Neural progenitor cell (in vitro differentiated cells): ENCODE measurements at regions not wholly inside any gene's neighbourhood (a gene's known extent, or its start where the extent isn't known, plus 50 kb on each side); places are given as distances from the start of the nearest gene placed in this dataset.

Experiments
- DNase-seq: peaks from one replicate; pipeline ENCODE4 v3.0.0-alpha.2; 2016; ENCODE audit warnings: low spot score
- H2AFZ ChIP-seq: fragments of 200-600 bp; sonication (generic); replicated peaks from 2 replicates; pipeline ENCODE4 v1.6.1; 2016; ENCODE audit warnings: antibody characterized with exemption
- H3F3A ChIP-seq: fragments of 200-600 bp; sonication (generic); 2 replicates; pipeline ENCODE4 v1.6.1; 2016; ENCODE audit warnings: antibody characterized with exemption, low read depth
- H3K27ac ChIP-seq: fragments of 200-600 bp; sonication (generic); 2 replicates; pipeline ENCODE4 v1.5.1; 2016; ENCODE audit warnings: mild to moderate bottlenecking
- H3K27me3 ChIP-seq: fragments of 200-600 bp; sonication (generic); 2 replicates; pipeline ENCODE4 v1.6.1; 2016; ENCODE audit warnings: mild to moderate bottlenecking, moderate library complexity
- H3K36me3 ChIP-seq: fragments of 200-600 bp; sonication (generic); 2 replicates; pipeline ENCODE4 v1.5.1; 2016
- H3K4me1 ChIP-seq: fragments of 200-600 bp; sonication (generic); 2 replicates; pipeline ENCODE4 v1.6.1; 2016; ENCODE audit warnings: mixed run types
- H3K4me2 ChIP-seq: fragments of 200-600 bp; sonication (generic); 2 replicates; pipeline ENCODE4 v1.6.1; 2016
- H3K4me3 ChIP-seq: fragments of 200-600 bp; sonication (generic); 2 replicates; pipeline ENCODE4 v1.5.1; 2016
- H3K79me2 ChIP-seq: fragments of 200-600 bp; sonication (generic); 2 replicates; pipeline ENCODE4 v1.6.1; 2016; ENCODE audit warnings: low read depth
- H3K9ac ChIP-seq: fragments of 200-600 bp; sonication (generic); 2 replicates; pipeline ENCODE4 v1.6.1; 2016
- H3K9me3 ChIP-seq: fragments of 200-600 bp; sonication (generic); 2 replicates; pipeline ENCODE4 v1.5.1; 2016; ENCODE audit warnings: low read depth
- H4K20me1 ChIP-seq: fragments of 200-600 bp; sonication (generic); 2 replicates; pipeline ENCODE4 v1.6.1; 2016; ENCODE audit warnings: low read depth
- H3K27ac Mint-ChIP-seq: 3 replicates; pipeline ENCODE4 v1.8.0; 2021; ENCODE audit warnings: mixed read lengths
- H3K27me3 Mint-ChIP-seq: 2 replicates; pipeline ENCODE4 v1.8.0; 2022; ENCODE audit warnings: low read depth, mild to moderate bottlenecking, inconsistent platforms, moderate library complexity, mixed read lengths; ENCODE audit not compliant: insufficient read depth
- H3K36me3 Mint-ChIP-seq: 3 replicates; pipeline ENCODE4 v1.8.0; 2021; ENCODE audit warnings: mixed read lengths
- H3K4me1 Mint-ChIP-seq: 3 replicates; pipeline ENCODE4 v1.8.0; 2021; ENCODE audit warnings: mixed read lengths
- H3K4me3 Mint-ChIP-seq: 3 replicates; pipeline ENCODE4 v1.8.0; 2021; ENCODE audit warnings: mild to moderate bottlenecking, moderate library complexity, mixed read lengths
- H3K9me3 Mint-ChIP-seq: 3 replicates; pipeline ENCODE4 v1.8.0; 2020; ENCODE audit warnings: mixed read lengths
- EZH2 ChIP-seq: fragments of 200-600 bp; sonication (generic); IDR thresholded peaks from 2 replicates; pipeline ENCODE4 v1.6.1; 2017; ENCODE audit warnings: antibody characterized with exemption, mild to moderate bottlenecking, moderate library complexity
- EZH2phosphoT487 ChIP-seq: fragments of 200-600 bp; sonication (generic); IDR thresholded peaks from 2 replicates; pipeline ENCODE4 v1.6.1; 2017; ENCODE audit warnings: antibody characterized with exemption
- TF ChIP-seq, protein P1 (sequence below): fragments of 200-600 bp; sonication (generic); IDR thresholded peaks from 2 replicates; pipeline ENCODE4 v1.5.1; 2017; ENCODE audit warnings: antibody characterized with exemption, mild to moderate bottlenecking

DNA sequence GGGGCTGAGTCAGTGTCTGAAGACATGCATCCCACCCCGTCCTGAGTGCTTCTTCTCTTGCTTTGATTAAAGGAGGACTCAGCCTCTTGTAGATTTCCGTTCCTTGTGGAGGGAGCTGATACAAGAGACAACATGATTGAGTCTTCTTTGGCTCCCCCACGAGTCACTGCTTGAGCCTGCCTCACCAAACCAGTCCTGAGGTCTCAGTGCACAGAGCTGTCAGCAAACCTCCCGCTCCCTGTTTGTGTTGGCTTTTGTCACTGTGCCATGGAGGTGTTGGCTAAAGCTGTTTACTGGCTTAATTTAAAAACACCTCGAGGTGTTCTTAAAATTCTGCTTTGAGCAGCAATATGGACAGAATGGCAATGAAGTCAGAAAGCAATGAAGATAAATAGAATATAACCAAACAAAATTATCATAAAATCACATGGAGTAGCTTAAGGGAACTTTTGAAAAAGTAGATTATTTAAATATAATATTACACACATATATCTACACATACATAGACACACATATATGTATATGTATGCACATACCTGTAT, 234.1 kb upstream of the ANKRD55 start:
- H3F3A ChIP-seq = no peaks in the 10 kb centered on the region
- H3K27ac ChIP-seq = no peak overlapping the region
- H3K79me2 ChIP-seq = no peaks in the 10 kb centered on the region
- Mint-ChIP-seq H3K9me3 (no peaks in the 10 kb centered on the region), H3K27me3 (peaks cover 5% of the 10 kb centered on the region), H3K27ac (no peak overlapping the region), H3K4me3 (no peak overlapping the region), H3K4me1 (peaks cover 18% of the 10 kb centered on the region), H3K36me3 (no peaks in the 10 kb centered on the region)
- H3K27me3 ChIP-seq = no peaks in the 10 kb centered on the region
- no peak for DNase-seq
- no peak overlapping the region for H3K4me2 ChIP-seq
- no peak overlapping the region for H3K9ac ChIP-seq
- no peak overlapping the region for H3K4me3 ChIP-seq
- no peaks in the 10 kb centered on the region for H3K4me1 ChIP-seq
- H3K36me3 ChIP-seq = no peaks in the 10 kb centered on the region
- H3K9me3 ChIP-seq = no peaks in the 10 kb centered on the region
- TF ChIP-seq, protein P1, sequence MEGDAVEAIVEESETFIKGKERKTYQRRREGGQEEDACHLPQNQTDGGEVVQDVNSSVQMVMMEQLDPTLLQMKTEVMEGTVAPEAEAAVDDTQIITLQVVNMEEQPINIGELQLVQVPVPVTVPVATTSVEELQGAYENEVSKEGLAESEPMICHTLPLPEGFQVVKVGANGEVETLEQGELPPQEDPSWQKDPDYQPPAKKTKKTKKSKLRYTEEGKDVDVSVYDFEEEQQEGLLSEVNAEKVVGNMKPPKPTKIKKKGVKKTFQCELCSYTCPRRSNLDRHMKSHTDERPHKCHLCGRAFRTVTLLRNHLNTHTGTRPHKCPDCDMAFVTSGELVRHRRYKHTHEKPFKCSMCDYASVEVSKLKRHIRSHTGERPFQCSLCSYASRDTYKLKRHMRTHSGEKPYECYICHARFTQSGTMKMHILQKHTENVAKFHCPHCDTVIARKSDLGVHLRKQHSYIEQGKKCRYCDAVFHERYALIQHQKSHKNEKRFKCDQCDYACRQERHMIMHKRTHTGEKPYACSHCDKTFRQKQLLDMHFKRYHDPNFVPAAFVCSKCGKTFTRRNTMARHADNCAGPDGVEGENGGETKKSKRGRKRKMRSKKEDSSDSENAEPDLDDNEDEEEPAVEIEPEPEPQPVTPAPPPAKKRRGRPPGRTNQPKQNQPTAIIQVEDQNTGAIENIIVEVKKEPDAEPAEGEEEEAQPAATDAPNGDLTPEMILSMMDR = no peak
- TF ChIP-seq EZH2phosphoT487 (no peak), EZH2 (no peak)
- no peaks in the 10 kb centered on the region for H4K20me1 ChIP-seq
- H2AFZ ChIP-seq = no peak overlapping the region

DNA sequence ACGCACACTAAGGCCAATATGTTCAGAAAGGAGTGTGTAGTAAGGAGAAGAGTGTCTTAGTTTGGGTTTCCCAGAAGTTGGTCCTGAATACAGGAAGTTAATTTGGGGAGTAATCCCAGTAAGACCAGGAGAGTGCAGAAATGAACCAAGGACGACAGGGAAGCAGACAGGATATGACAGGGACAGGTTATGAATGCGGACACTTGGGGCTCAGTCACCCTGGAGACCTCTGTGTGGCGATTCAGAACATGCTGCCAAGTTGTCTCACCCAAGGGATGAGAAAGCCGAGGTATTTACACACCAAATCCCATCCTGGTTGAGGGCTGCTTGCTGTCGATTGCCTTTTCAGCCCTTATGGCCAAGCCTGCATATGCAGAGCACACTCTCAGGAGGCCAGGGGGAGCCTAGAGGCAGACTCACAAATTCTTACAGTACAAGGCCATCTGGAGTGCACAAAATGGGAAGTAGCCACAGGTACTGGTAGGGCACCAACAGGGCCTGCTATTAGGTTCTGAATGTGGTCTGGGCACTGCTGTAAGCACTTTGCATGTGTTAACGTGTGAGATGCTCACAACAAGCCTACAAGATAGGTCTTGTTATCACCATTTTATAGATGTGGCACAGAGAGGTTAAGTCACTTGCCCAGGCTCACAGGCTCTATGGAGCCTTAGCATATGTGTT, 233.1 kb upstream of the ANKRD55 start:
- H3K9me3 Mint-ChIP-seq = no peaks in the 10 kb centered on the region
- H3K36me3 Mint-ChIP-seq = no peaks in the 10 kb centered on the region
- H4K20me1 ChIP-seq = no peaks in the 10 kb centered on the region
- H3K4me3 Mint-ChIP-seq = no peak overlapping the region
- peaks cover 5% of the 10 kb centered on the region for H3K27me3 Mint-ChIP-seq
- H2AFZ ChIP-seq = no peak overlapping the region
- no peaks in the 10 kb centered on the region for H3K27me3 ChIP-seq
- no peak overlapping the region for H3K4me3 ChIP-seq
- H3K9me3 ChIP-seq = no peaks in the 10 kb centered on the region
- H3K4me1 Mint-ChIP-seq = peaks cover 18% of the 10 kb centered on the region
- no peak overlapping the region for H3K4me2 ChIP-seq
- TF ChIP-seq EZH2 (no peak), EZH2phosphoT487 (no peak)
- TF ChIP-seq, protein P1 = no peak
- no peaks in the 10 kb centered on the region for H3K36me3 ChIP-seq
- no peaks in the 10 kb centered on the region for H3F3A ChIP-seq
- DNase-seq = no peak
- no peak overlapping the region for H3K9ac ChIP-seq
- H3K4me1 ChIP-seq = no peaks in the 10 kb centered on the region
- no peak overlapping the region for H3K27ac ChIP-seq
- H3K27ac Mint-ChIP-seq = no peak overlapping the region
- no peaks in the 10 kb centered on the region for H3K79me2 ChIP-seq

DNA sequence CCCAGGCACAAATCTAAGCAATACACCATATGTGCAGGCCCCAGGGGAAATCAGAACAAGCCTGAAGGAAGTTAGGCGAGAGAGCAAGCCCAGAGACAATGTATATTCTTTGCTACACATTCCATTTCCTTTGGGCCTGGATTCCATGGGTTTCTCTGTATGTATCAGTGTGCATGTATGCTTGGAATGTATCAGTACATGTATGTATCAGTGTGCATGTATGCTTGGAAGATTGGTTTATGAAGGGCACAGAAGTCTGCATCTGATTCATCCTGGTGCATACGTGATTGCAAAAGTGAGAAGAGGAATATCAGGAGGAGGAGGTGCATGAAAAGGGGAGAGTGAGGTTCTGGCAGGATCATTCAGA, 232.6 kb upstream of the ANKRD55 start:
- no peak for DNase-seq
- no peak overlapping the region for H3K27ac Mint-ChIP-seq
- no peak overlapping the region for H3K4me3 ChIP-seq
- H3K36me3 Mint-ChIP-seq = no peaks in the 10 kb centered on the region
- no peak overlapping the region for H2AFZ ChIP-seq
- H3K27me3 Mint-ChIP-seq = peaks cover 5% of the 10 kb centered on the region
- no peaks in the 10 kb centered on the region for H3K9me3 ChIP-seq
- peaks cover 18% of the 10 kb centered on the region for H3K4me1 Mint-ChIP-seq
- H3K4me2 ChIP-seq = no peak overlapping the region
- no peak overlapping the region for H3K9ac ChIP-seq
- H3F3A ChIP-seq = no peaks in the 10 kb centered on the region
- no peaks in the 10 kb centered on the region for H3K4me1 ChIP-seq
- H3K4me3 Mint-ChIP-seq = no peak overlapping the region
- no peaks in the 10 kb centered on the region for H3K27me3 ChIP-seq
- H3K79me2 ChIP-seq = no peaks in the 10 kb centered on the region
- H3K27ac ChIP-seq = no peak overlapping the region
- TF ChIP-seq, protein P1 = no peak
- TF ChIP-seq EZH2phosphoT487 (no peak), EZH2 (no peak)
- H3K9me3 Mint-ChIP-seq = no peaks in the 10 kb centered on the region
- H3K36me3 ChIP-seq = no peaks in the 10 kb centered on the region
- no peaks in the 10 kb centered on the region for H4K20me1 ChIP-seq
